ENCODE measurements at regions not wholly inside any gene's neighbourhood (a gene's known extent, or its start where the extent isn't known, plus 50 kb on each side); places are given as distances from the start of the nearest gene placed in this dataset.

- no peak for DNase-seq (ENCODE audit: low read depth, low spot score)
- CTCF ChIA-PET: no interaction called here
- Histone ChIP-seq H3K27me3 (ENCODE audit: control insufficient read depth, insufficient read depth, low read length) (no peaks in the 10 kb centered on the region), H3K9me3 (ENCODE audit: control insufficient read depth, insufficient read depth, low read length) (peaks cover 9% of the 10 kb centered on the region), H3K4me3 (ENCODE audit: low read depth, low read length) (no peak overlapping the region), H3K27ac (ENCODE audit: low read depth, low read length) (no peak overlapping the region)
- POLR2A ChIA-PET: no interaction called here
- no peak for TF ChIP-seq CTCF (IDR thresholded peaks at IDR 0.05; ENCODE audit: low read depth, low read length)
These were observed 1590.1 kb upstream of the PRR20A start for GRCh38 chr13:55550624-55551023.

GRCh38 chr13:55553701-55554100, 1587.0 kb upstream of the PRR20A start:
- H3K27ac ChIP-seq (ENCODE audit: low read depth, low read length): no peak overlapping the region
- H3K9me3 ChIP-seq (ENCODE audit: control insufficient read depth, insufficient read depth, low read length): peaks cover 9% of the 10 kb centered on the region
- no peak for DNase-seq (ENCODE audit: low read depth, low spot score)
- TF ChIP-seq CTCF (IDR thresholded peaks at IDR 0.05; ENCODE audit: low read depth, low read length): no peak
- ChIA-PET CTCF (no interaction called here), POLR2A (no interaction called here)
- H3K4me3 ChIP-seq (ENCODE audit: low read depth, low read length): no peak overlapping the region
- no peaks in the 10 kb centered on the region for H3K27me3 ChIP-seq (ENCODE audit: control insufficient read depth, insufficient read depth, low read length)

- no peak overlapping the region for H3K4me3 ChIP-seq (ENCODE audit: low read depth, low read length)
- no peak for TF ChIP-seq CTCF (IDR thresholded peaks at IDR 0.05; ENCODE audit: low read depth, low read length)
- no peak for DNase-seq (ENCODE audit: low read depth, low spot score)
- peaks cover 9% of the 10 kb centered on the region for H3K9me3 ChIP-seq (ENCODE audit: control insufficient read depth, insufficient read depth, low read length)
- H3K27me3 ChIP-seq (ENCODE audit: control insufficient read depth, insufficient read depth, low read length): no peaks in the 10 kb centered on the region
- ChIA-PET POLR2A (no interaction called here), CTCF (no interaction called here)
- H3K27ac ChIP-seq (ENCODE audit: low read depth, low read length): no peak overlapping the region
These were observed 1586.0 kb upstream of the PRR20A start for GRCh38 chr13:55554741-55555140.

GRCh38 chr13:55560331-55560730, 1580.4 kb upstream of the PRR20A start:
- TF ChIP-seq CTCF (IDR thresholded peaks at IDR 0.05; ENCODE audit: low read depth, low read length): no peak
- Histone ChIP-seq H3K27ac (ENCODE audit: low read depth, low read length) (no peak overlapping the region), H3K27me3 (ENCODE audit: control insufficient read depth, insufficient read depth, low read length) (no peaks in the 10 kb centered on the region), H3K4me3 (ENCODE audit: low read depth, low read length) (no peak overlapping the region), H3K9me3 (ENCODE audit: control insufficient read depth, insufficient read depth, low read length) (peaks cover 5% of the 10 kb centered on the region; the same call in 1 of the 2 replicates)
- ChIA-PET POLR2A (no interaction called here), CTCF (no interaction called here)
- DNase-seq (ENCODE audit: low read depth, low spot score): no peak

- Histone ChIP-seq H3K27me3 (ENCODE audit: control insufficient read depth, insufficient read depth, low read length) (no peaks in the 10 kb centered on the region), H3K9me3 (ENCODE audit: control insufficient read depth, insufficient read depth, low read length) (peaks cover 5% of the 10 kb centered on the region; the same call in 1 of the 2 replicates), H3K4me3 (ENCODE audit: low read depth, low read length) (no peak overlapping the region), H3K27ac (ENCODE audit: low read depth, low read length) (no peak overlapping the region)
- ChIA-PET CTCF (no interaction called here), POLR2A (no interaction called here)
- TF ChIP-seq CTCF (IDR thresholded peaks at IDR 0.05; ENCODE audit: low read depth, low read length): no peak
- no peak for DNase-seq (ENCODE audit: low read depth, low spot score)
These were observed 1577.5 kb upstream of the PRR20A start for GRCh38 chr13:55563267-55563666.

Measured in AG04450 (cell line).